ENCODE measurements at regions not wholly inside any gene's neighbourhood (a gene's known extent, or its start where the extent isn't known, plus 50 kb on each side); places are given as distances from the start of the nearest gene placed in this dataset.

DNA sequence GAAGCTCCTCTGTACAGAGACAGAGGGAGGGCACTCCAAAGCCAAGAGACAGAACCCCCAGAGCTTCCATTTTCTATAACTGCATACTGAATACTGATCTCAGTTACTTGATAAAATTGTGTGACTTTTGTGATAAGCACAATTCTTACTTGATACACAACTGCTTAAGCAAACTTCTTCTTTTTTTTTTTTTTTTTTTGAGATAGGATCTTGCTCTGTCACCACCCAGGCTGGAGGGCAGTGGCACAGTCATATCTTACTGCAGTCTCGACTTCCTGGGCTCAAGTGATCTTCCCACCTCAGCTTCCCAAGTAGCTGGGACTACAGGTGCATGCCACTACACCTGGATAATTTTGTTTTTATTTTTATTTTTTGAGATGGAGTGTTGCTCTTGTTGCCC is 252.1 kb upstream of the ZNF608 start:
- TF ChIP-seq CTCF (IDR thresholded peaks at IDR 0.05) (no peak), EZH2 (IDR thresholded peaks at IDR 0.05) (no peak), EZH2phosphoT487 (IDR thresholded peaks at IDR 0.05) (no peak)
